Lung (tissue), 11 donors: ENCODE measurements at regions not wholly inside any gene's neighbourhood (a gene's known extent, or its start where the extent isn't known, plus 50 kb on each side); places are given as distances from the start of the nearest gene placed in this dataset.

Experiments used
- ATAC-seq: fragments of 200-7000 bp; cut with Tn5 transposase; one replicate; pipeline ENCODE4 v1.9.1; 2020; ENCODE audit warnings: moderate number of reproducible peaks; ENCODE audit not compliant: insufficient read depth, low FRiP score
- DNase-seq, 3 donors: peaks; one replicate each; pipeline ENCODE4 v3.0.0-alpha.2; 2013 to 2017
- H3K27ac ChIP-seq, 2 donors: one replicate each; pipeline ENCODE4 v1.5.1; 2013; ENCODE audit warnings: mild to moderate bottlenecking in 2 of 2, moderate library complexity in 2 of 2, control low read depth in 1 of 2, inconsistent platforms in 1 of 2, low read depth in 1 of 2, low read length in 1 of 2
- H3K27me3 ChIP-seq, 3 donors: one replicate each; pipeline ENCODE4 v1.5.1; 2013; ENCODE audit warnings: low read length in 2 of 3; ENCODE audit not compliant: control insufficient read depth in 3 of 3, insufficient read depth in 3 of 3
- H3K36me3 ChIP-seq, 4 donors: one replicate each; pipeline ENCODE4 v1.5.1; 2013; ENCODE audit warnings: low read length in 4 of 4, mild to moderate bottlenecking in 1 of 4, moderate library complexity in 1 of 4; ENCODE audit not compliant: control insufficient read depth in 4 of 4, insufficient read depth in 4 of 4
- H3K4me1 ChIP-seq, 5 donors: one replicate each; pipeline ENCODE4 v1.5.1; 2013; ENCODE audit warnings: low read length in 5 of 5, mild to moderate bottlenecking in 2 of 5, moderate library complexity in 1 of 5; ENCODE audit not compliant: control insufficient read depth in 5 of 5, insufficient read depth in 5 of 5
- H3K4me3 ChIP-seq: one replicate; pipeline ENCODE4 v1.5.1; 2013; ENCODE audit warnings: mild to moderate bottlenecking, control low read depth, moderate library complexity
- H3K9ac ChIP-seq, 2 donors: one replicate each; pipeline ENCODE4 v1.5.1; 2013; ENCODE audit warnings: low read length in 2 of 2, control low read depth in 1 of 2; ENCODE audit not compliant: insufficient read depth in 1 of 2
- H3K9me3 ChIP-seq, 4 donors: one replicate each; pipeline ENCODE4 v1.5.1; 2013; ENCODE audit warnings: low read length in 3 of 4, mild to moderate bottlenecking in 1 of 4, moderate library complexity in 1 of 4; ENCODE audit not compliant: control insufficient read depth in 4 of 4, insufficient read depth in 3 of 4
- CTCF ChIP-seq: IDR thresholded peaks from 2 replicates; pipeline ENCODE4 v1.5.1; 2012; ENCODE audit warnings: mild to moderate bottlenecking; ENCODE audit errors: control extremely low read depth, extremely low read depth
- WGBS, 2 donors: extraction: QIAGEN DNeasy Blood & Tissue Kit; methylation state at CpG; one replicate each; pipeline ENCODE4 v1.1.7; 2013; 5-methylcytosine and 5-hydroxymethylcytosine counted together
- donor health status: control.
- donor health status: control.
- donor health status: Bipolar disorder and iron deficiency.
- donor health status: healthy.
- donor health status: DM: yes; HTN: yes; CAD: no.

DNA sequence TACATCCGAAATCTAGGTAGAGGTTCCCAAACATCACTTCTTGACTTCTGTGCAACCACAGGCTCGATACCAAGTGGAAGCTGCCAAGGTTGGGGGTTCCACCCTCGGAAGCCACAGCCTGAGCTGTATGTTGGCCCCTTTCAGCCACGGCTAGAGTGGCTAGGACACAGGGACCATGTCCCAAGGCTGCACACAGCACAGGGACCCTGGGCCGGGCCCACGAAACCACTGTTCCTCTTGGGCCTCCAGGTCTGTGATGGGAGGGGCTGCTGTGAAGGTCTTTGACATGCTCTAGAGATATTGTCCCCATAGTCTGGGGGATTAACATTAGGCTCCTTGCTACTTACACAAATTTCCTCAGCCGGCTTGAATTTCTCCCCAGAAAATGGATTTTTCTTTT is 460.6 kb downstream of the ISL1 start:
- no peak overlapping the region for H3K27ac ChIP-seq
- no peaks in the 10 kb centered on the region for H3K36me3 ChIP-seq
- no peak overlapping the region for H3K9ac ChIP-seq
- WGBS, 2 donors: 94 to 95% methylated on average over 7 of the region's 7 CpGs
- peaks cover 0 to 3% (median 0%) of the 10 kb centered on the region in 4 donors for H3K9me3 ChIP-seq
- no peak for DNase-seq
- no peaks in the 10 kb centered on the region for H3K27me3 ChIP-seq
- H3K4me3 ChIP-seq: no peak overlapping the region
- no peak for TF ChIP-seq CTCF
- no peak for ATAC-seq
- H3K4me1 ChIP-seq: no peaks in the 10 kb centered on the region

- Histone ChIP-seq H3K9me3 (peaks cover 0 to 3% (median 0%) of the 10 kb centered on the region in 4 donors), H3K27me3 (no peaks in the 10 kb centered on the region), H3K4me1 (no peaks in the 10 kb centered on the region), H3K4me3 (no peak overlapping the region), H3K9ac (no peak overlapping the region), H3K36me3 (no peaks in the 10 kb centered on the region), H3K27ac (no peak overlapping the region)
- no peak for ATAC-seq
- no peak for DNase-seq
- WGBS, 2 donors: 66 to 77% methylated on average over 2 of the region's 2 CpGs
- TF ChIP-seq CTCF: no peak
Observed at GRCh38 chr5:51846015-51846414, 462.8 kb downstream of the ISL1 start.

DNA sequence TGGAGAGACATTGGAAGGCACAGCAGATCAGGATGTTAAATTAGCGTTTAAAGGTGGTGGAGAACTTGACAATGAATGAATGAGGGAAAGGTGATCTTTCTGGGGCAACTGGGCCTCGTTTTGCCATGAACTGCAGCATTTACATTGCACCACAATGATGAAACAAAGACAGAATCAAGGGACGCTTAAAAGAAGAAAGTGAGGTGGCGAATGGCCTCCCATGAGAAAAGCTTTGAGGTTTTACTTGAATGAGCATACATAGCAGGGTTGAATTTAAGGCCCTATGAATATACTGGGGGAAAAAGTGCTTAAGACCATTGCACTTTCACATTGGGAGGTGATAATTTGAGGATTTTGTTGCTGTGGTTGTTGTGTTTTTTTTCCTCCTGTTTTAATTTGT is 476.4 kb downstream of the ISL1 start:
- no peaks in the 10 kb centered on the region for H3K36me3 ChIP-seq
- H3K27ac ChIP-seq: no peak overlapping the region
- H3K4me1 ChIP-seq: no peaks in the 10 kb centered on the region
- no peaks in the 10 kb centered on the region for H3K9me3 ChIP-seq
- DNase-seq: no peak
- no peaks in the 10 kb centered on the region for H3K27me3 ChIP-seq
- 68 to 72% methylated on average over 4 of the region's 4 CpGs for WGBS, 2 donors
- no peak overlapping the region for H3K4me3 ChIP-seq
- no peak for TF ChIP-seq CTCF
- no peak for ATAC-seq
- H3K9ac ChIP-seq: no peak overlapping the region

- WGBS, 2 donors: 50 to 78% methylated on average over 1 of the region's 1 CpG
- no peak for DNase-seq
- H3K27ac ChIP-seq: no peak overlapping the region
- no peaks in the 10 kb centered on the region for H3K27me3 ChIP-seq
- H3K9ac ChIP-seq: no peak overlapping the region
- no peak for ATAC-seq
- H3K9me3 ChIP-seq: no peaks in the 10 kb centered on the region
- no peak for TF ChIP-seq CTCF
- H3K4me3 ChIP-seq: no peak overlapping the region
- H3K4me1 ChIP-seq: no peaks in the 10 kb centered on the region
- no peaks in the 10 kb centered on the region for H3K36me3 ChIP-seq
Observed at GRCh38 chr5:51860532-51861018, 477.3 kb downstream of the ISL1 start.
